HFF-Myc (cell line): ENCODE measurements at regions not wholly inside any gene's neighbourhood (a gene's known extent, or its start where the extent isn't known, plus 50 kb on each side); places are given as distances from the start of the nearest gene placed in this dataset.
"Not testable (repeated sequence)": the region's sequence is repeated elsewhere in the genome, so short reads cannot be mapped to it uniquely, and the experiment has no call there.

Source experiments
- DNase-seq: peaks from one replicate; pipeline ENCODE4 v3.0.0-alpha.2; 2011; ENCODE audit warnings: low read depth; ENCODE audit errors: extremely low read depth
- H3K4me3 ChIP-seq: replicated peaks from 2 replicates; pipeline ENCODE4 v1.5.1; 2011; ENCODE audit warnings: low read depth, mild to moderate bottlenecking, control low read depth, low read length
- CTCF ChIP-seq: IDR thresholded peaks from 2 replicates; pipeline ENCODE4 v1.5.1; 2012; ENCODE audit warnings: mild to moderate bottlenecking, low read depth, low read length, control low read depth; ENCODE audit errors: missing control alignments

- H3K4me3 ChIP-seq, result no peak overlapping the region
- no peak for TF ChIP-seq CTCF
- DNase-seq, result no peak
Observed at GRCh38 chr15:62509395-62509958, 344.4 kb upstream of the C2CD4B start.

- H3K4me3 ChIP-seq, result no peak overlapping the region
- DNase-seq, result no peak
- TF ChIP-seq CTCF, result no peak
Observed at GRCh38 chr15:62510791-62511190, 345.7 kb upstream of the C2CD4B start.

- no peak for TF ChIP-seq CTCF
- no peak overlapping the region for H3K4me3 ChIP-seq
- no peak for DNase-seq
Observed at GRCh38 chr15:62512904-62513303, 347.8 kb upstream of the C2CD4B start.

GRCh38 chr15:62513893-62514292 lies 348.8 kb upstream of the C2CD4B start:
- H3K4me3 ChIP-seq, result no peak overlapping the region
- TF ChIP-seq CTCF, result no peak
- DNase-seq, result no peak

GRCh38 chr15:62515696-62516395 lies 350.8 kb upstream of the C2CD4B start:
- H3K4me3 ChIP-seq, result no peak overlapping the region
- TF ChIP-seq CTCF, result no peak
- no peak for DNase-seq

- H3K4me3 ChIP-seq, result no peak overlapping the region
Observed at GRCh38 chr15:62517541-62517940, 352.5 kb upstream of the C2CD4B start.

GRCh38 chr15:62518666-62519065 lies 353.6 kb upstream of the C2CD4B start:
- DNase-seq, H3K4me3 ChIP-seq: not testable (repeated sequence)

More at GRCh38 chr15:62517541-62517940, 352.5 kb upstream of the C2CD4B start:
- DNase-seq, result no peak
- TF ChIP-seq CTCF, result no peak
